Caco-2 (cell line): ENCODE measurements at regions not wholly inside any gene's neighbourhood (a gene's known extent, or its start where the extent isn't known, plus 50 kb on each side); places are given as distances from the start of the nearest gene placed in this dataset.

Experiments
- BruUV-seq: library from RNA; stranded (reverse); fragments of 400-500 nt; replicated peaks from 2 replicates; lab custom pipeline; 2021; lab: Mats Ljungman, UMichigan
- CTCF ChIA-PET: fragments of 300-600 bp; sonication (Branson Sonifier 250); formaldehyde crosslinking; loops from one replicate; lab custom pipeline; 2022; ENCODE audit warnings: antibody characterized with exemption; lab: Charles Lee
- POLR2A ChIA-PET: fragments of 300-600 bp; sonication (Branson Sonifier 250); formaldehyde crosslinking; loops from one replicate; lab custom pipeline; 2022; ENCODE audit warnings: antibody characterized with exemption; lab: Charles Lee
- DNase-seq, 2 experiments: peaks; one replicate each; pipeline versions ENCODE4 v3.0.0 to v3.0.0-alpha.2; 2020 to 2022
- H3K27me3 ChIP-seq: replicated peaks from 2 replicates; pipeline ENCODE4 v1.6.0; 2011; ENCODE audit warnings: low read length; ENCODE audit not compliant: control insufficient read depth, insufficient read depth
- H3K36me3 ChIP-seq: 2 replicates; pipeline ENCODE4 v1.5.1; 2011; ENCODE audit warnings: low read length; ENCODE audit not compliant: control insufficient read depth, insufficient read depth
- H3K4me1 ChIP-seq: fragments of 250-450 bp; sonication (Bioruptor Pico); 2 replicates; pipeline ENCODE4 v1.5.1; 2020; ENCODE audit warnings: mild to moderate bottlenecking
- H3K4me3 ChIP-seq: 2 replicates; pipeline ENCODE4 v1.5.1; 2011; ENCODE audit warnings: low read depth, mild to moderate bottlenecking, control low read depth, low read length
- H3K9me3 ChIP-seq: fragments of 250-450 bp; sonication (Bioruptor Pico); 2 replicates; pipeline ENCODE4 v1.5.1; 2020; ENCODE audit warnings: mild to moderate bottlenecking, moderate library complexity
- H3K27ac Mint-ChIP-seq: one replicate; pipeline ENCODE4 v1.8.0; 2022; ENCODE audit warnings: mixed read lengths; ENCODE audit not compliant: unreplicated experiment
- H3K27me3 Mint-ChIP-seq: one replicate; pipeline ENCODE4 v1.8.0; 2022; ENCODE audit warnings: mixed read lengths; ENCODE audit not compliant: insufficient read depth, unreplicated experiment
- H3K36me3 Mint-ChIP-seq: one replicate; pipeline ENCODE4 v1.8.0; 2022; ENCODE audit warnings: mild to moderate bottlenecking, mixed read lengths; ENCODE audit not compliant: insufficient read depth, unreplicated experiment
- H3K4me1 Mint-ChIP-seq: one replicate; pipeline ENCODE4 v1.8.0; 2022; ENCODE audit warnings: low read depth, mixed read lengths; ENCODE audit not compliant: unreplicated experiment
- H3K4me3 Mint-ChIP-seq: one replicate; pipeline ENCODE4 v1.8.0; 2022; ENCODE audit warnings: mild to moderate bottlenecking, moderate library complexity, mixed read lengths; ENCODE audit not compliant: unreplicated experiment
- H3K9me3 Mint-ChIP-seq: one replicate; pipeline ENCODE4 v1.8.0; 2022; ENCODE audit warnings: mixed read lengths; ENCODE audit not compliant: unreplicated experiment
- CTCF ChIP-seq, 2 experiments: fragments of 200-600 bp in 1 of 2; IDR thresholded peaks; 1 replicate in 1 of 2; 2 replicates in 1 of 2; pipeline versions ENCODE4 v1.5.1 to v1.8.0; 2011 to 2022; ENCODE audit warnings: antibody characterized with exemption in 1 of 2, control low read depth in 1 of 2, inconsistent platforms in 1 of 2, low read depth in 1 of 2, low read length in 1 of 2, mild to moderate bottlenecking in 1 of 2, moderate library complexity in 1 of 2; ENCODE audit not compliant: insufficient read depth in 1 of 2, severe bottlenecking in 1 of 2, unreplicated experiment in 1 of 2
- intact Hi-C: fragments of 100-400 bp; cut with micrococcal nuclease; formaldehyde crosslinking; loops from one replicate; pipeline ENCODE4 v1.10.0; 2022; ENCODE audit not compliant: unreplicated experiment

GRCh38 chr6:154592199-154592860 is 81.8 kb upstream of the CNKSR3 start:
- no TSS peak for BruUV-seq
- Mint-ChIP-seq H3K9me3 (no peaks in the 10 kb centered on the region), H3K4me3 (no peak overlapping the region), H3K27ac (no peak overlapping the region), H3K27me3 (no peaks in the 10 kb centered on the region), H3K4me1 (peaks cover 7% of the 10 kb centered on the region), H3K36me3 (no peaks in the 10 kb centered on the region)
- H3K4me1 ChIP-seq: no peaks in the 10 kb centered on the region
- TF ChIP-seq CTCF (IDR thresholded peaks at IDR 0.05; ENCODE audit: insufficient read depth in 1 of 2, low read depth in 1 of 2, low read length in 1 of 2, severe bottlenecking in 1 of 2, unreplicated experiment in 1 of 2): no peak
- ChIA-PET POLR2A (no interaction called here), CTCF (no interaction called here)
- H3K4me3 ChIP-seq: no peak overlapping the region
- no peaks in the 10 kb centered on the region for H3K27me3 ChIP-seq
- no peak for DNase-seq
- intact Hi-C loops: no loop called here
- H3K36me3 ChIP-seq: no peaks in the 10 kb centered on the region
- no peaks in the 10 kb centered on the region for H3K9me3 ChIP-seq

GRCh38 chr6:154593122-154593521 is 82.6 kb upstream of the CNKSR3 start:
- Mint-ChIP-seq H3K9me3 (no peaks in the 10 kb centered on the region), H3K4me1 (peaks cover 7% of the 10 kb centered on the region), H3K4me3 (no peak overlapping the region), H3K27ac (no peak overlapping the region), H3K36me3 (no peaks in the 10 kb centered on the region), H3K27me3 (no peaks in the 10 kb centered on the region)
- TF ChIP-seq CTCF (IDR thresholded peaks at IDR 0.05; ENCODE audit: insufficient read depth in 1 of 2, low read depth in 1 of 2, low read length in 1 of 2, severe bottlenecking in 1 of 2, unreplicated experiment in 1 of 2): no peak
- Histone ChIP-seq H3K36me3 (no peaks in the 10 kb centered on the region), H3K4me3 (no peak overlapping the region), H3K4me1 (no peaks in the 10 kb centered on the region), H3K9me3 (no peaks in the 10 kb centered on the region), H3K27me3 (no peaks in the 10 kb centered on the region)
- POLR2A ChIA-PET: no interaction called here
- DNase-seq: peak in 1 of 2 experiments; percentile 16
- CTCF ChIA-PET: no interaction called here
- intact Hi-C loops: no loop called here
- BruUV-seq: no TSS peak

GRCh38 chr6:154594496-154595198 is 84.2 kb upstream of the CNKSR3 start:
- H3K27ac Mint-ChIP-seq: no peak overlapping the region
- BruUV-seq: no TSS peak
- CTCF ChIA-PET: no interaction called here
- no peak overlapping the region for H3K4me3 Mint-ChIP-seq
- intact Hi-C loops: no loop called here
- POLR2A ChIA-PET: no interaction called here
- Histone ChIP-seq H3K27me3 (no peaks in the 10 kb centered on the region), H3K4me1 (no peaks in the 10 kb centered on the region), H3K4me3 (no peak overlapping the region), H3K9me3 (no peaks in the 10 kb centered on the region), H3K36me3 (no peaks in the 10 kb centered on the region)
- H3K4me1 Mint-ChIP-seq: peaks cover 7% of the 10 kb centered on the region
- H3K36me3 Mint-ChIP-seq: no peaks in the 10 kb centered on the region
- no peak for DNase-seq
- no peak for TF ChIP-seq CTCF (IDR thresholded peaks at IDR 0.05; ENCODE audit: insufficient read depth in 1 of 2, low read depth in 1 of 2, low read length in 1 of 2, severe bottlenecking in 1 of 2, unreplicated experiment in 1 of 2)
- H3K27me3 Mint-ChIP-seq: no peaks in the 10 kb centered on the region
- no peaks in the 10 kb centered on the region for H3K9me3 Mint-ChIP-seq
